ENCODE measurements at regions not wholly inside any gene's neighbourhood (a gene's known extent, or its start where the extent isn't known, plus 50 kb on each side); places are given as distances from the start of the nearest gene placed in this dataset.

DNA sequence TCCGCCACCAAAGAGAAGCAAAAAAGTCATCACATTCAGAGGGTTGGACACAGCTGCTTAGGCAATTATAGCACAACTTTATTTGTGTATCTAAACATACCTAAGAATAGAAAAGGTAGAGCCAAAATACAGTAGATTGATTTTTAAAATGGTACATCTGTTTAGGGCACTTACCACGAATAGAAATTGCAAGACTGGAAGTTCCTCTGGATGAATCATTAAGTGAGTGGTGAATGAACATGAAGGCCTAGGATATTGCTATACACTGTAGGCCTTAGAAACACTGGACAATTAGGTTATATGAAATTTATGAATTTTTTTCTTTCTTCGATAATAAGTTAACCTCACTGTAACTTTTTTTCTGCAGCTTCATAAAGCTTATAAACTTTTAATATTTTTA, 687.0 kb downstream of the BCL11A start:
- TF ChIP-seq POLR2AphosphoS5 (IDR thresholded peaks at IDR 0.05; ENCODE audit: low read depth, low read length) (no peak), CTCF (IDR thresholded peaks at IDR 0.05) (no peak)
